ENCODE measurements at regions not wholly inside any gene's neighbourhood (a gene's known extent, or its start where the extent isn't known, plus 50 kb on each side); places are given as distances from the start of the nearest gene placed in this dataset.
"Not testable (repeated sequence)": the region's sequence is repeated elsewhere in the genome, so short reads cannot be mapped to it uniquely, and the experiment has no call there.

- peak; percentile 68 to 85 for DNase-seq
These were observed 60.8 kb upstream of the CCDC179 start for GRCh38 chr11:22920939-22921565.

DNA sequence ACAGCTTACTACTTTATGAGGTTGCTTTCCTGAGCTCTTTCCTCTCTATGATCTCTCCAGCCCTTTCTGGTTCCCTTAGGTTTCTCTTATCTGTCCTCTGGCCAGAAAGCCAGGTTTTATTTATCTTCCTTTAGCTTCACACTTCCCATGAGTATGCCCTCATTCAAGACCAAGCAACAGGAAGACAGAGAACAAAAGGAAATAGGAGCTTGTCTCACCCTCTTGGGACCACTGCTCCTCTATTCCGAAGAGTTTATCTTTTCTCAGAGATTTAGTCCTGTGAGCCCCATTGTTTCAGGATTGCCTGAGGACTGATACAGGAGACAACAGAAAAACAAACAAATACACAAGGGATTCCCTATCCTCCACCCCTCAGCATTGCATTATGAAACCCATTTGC lies 62.4 kb upstream of the CCDC179 start:
- no peak for DNase-seq

DNA sequence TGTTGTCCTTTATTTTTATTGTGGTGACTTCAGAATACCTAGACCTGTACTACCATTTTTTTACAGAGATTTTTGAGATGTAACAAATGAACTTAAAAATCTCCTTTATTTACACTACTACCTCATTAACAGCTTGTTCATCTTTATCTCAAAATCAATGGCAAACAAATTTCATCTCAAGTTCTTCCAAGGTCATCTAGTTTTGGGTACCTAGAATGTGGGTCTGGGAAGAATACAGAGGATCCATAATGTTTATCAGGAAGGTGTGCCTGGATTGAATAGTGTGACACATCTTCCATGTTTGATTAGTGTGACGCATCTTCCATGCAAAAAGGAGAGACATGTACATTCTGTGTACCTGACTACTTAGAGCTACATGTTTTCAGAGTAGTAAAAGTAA lies 63.3 kb upstream of the CCDC179 start:
- no peak for DNase-seq

- no peak for DNase-seq
These were observed 66.1 kb upstream of the CCDC179 start for GRCh38 chr11:22926341-22926740.

DNA sequence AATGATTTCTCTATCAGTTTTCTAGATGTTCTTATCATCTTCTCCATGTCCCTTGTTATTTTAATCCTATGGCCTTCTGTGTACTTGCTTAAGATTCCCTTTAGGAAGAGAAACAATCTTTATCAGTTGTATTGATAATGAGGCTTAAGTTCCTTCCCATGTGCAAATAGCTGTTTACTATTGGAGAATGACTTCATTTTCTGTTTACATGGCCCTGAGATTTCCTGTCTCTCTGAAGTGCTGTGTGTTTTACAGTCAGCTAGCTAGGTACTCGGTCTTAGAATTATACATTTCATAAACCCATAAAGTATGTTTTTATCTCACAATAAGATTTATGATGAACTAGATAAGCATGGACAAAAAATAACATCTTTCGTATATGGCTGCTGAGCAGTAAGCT lies 67.5 kb upstream of the CCDC179 start:
- DNase-seq = no peak

GRCh38 chr11:22928207-22928917 lies 68.1 kb upstream of the CCDC179 start:
- DNase-seq = no peak

DNA sequence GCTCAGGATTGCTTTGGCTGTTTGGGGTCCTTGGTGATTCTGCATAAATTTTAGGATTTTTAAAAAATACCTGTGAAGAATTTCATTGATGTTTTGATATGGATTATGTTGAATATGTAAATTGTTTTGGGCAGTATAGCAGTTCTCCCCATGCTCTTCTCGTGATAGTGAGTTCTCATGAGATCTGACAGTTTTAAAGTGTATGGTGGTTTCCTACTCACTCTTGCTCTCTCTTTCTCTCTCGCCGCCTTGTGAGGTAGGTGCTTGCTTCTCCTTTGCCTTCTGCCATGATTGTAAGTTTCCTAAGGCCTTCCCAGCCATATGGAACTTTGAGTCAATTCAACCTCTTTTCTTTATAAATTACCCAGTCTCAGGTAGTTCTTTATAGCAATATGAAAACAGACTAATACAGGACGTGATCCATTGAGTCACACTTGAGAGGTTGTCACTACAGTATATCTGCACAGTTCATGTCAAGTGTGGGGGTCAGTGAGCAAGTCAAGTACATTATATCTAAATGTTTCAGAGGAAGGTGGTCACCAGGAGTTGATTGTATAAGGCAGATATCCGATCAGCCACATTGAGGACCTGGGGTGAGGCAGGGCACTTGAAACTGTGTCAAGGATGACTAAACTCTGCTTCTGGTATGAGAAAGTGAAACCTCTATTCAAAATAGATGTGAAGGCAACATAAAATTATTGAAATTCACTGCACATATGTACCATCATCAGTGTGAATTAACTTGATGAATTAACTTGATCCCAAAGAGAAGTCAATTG lies 70.7 kb upstream of the CCDC179 start:
- DNase-seq = no peak

DNA sequence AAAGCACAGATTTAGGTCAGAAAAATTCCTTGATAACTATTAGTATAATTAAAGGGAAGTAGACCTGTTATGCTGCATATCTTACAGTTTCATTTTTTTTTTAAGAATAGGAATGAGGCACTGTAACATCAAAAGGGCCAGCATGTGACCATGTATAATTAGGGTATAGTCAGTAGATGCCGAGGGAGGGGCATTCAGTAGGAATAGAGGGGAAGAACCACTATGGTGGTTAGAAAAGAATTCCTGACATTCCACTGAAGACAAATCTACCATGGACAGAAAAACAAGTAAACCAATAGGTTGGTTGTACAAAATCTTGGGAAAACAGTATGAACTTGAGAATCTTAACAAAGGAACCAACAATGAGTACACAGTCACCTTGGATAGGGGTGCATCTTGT lies 78.4 kb upstream of the CCDC179 start:
- DNase-seq = no peak

GRCh38 chr11:22941544-22941943 lies 81.3 kb upstream of the CCDC179 start:
- DNase-seq = not testable (repeated sequence)

DNA sequence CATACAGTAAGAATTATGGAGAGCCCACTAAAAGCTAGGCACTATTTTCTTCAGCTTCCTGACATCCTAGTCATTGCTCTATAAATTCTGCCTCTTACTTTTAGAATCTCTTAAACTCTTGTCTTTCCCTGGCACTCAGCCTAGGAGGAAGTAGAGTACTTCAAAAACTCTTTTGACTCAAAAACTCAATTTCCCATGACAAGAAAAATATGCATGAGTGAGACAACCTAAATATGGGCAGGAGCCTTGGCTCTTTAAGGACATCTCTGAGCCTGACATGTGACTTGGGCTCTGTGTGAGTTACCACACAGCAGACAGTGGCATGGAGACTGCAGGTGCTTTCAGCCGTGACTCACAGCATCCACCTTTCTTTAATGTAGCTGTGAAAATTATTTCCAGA lies 97.5 kb upstream of the CCDC179 start:
- no peak for DNase-seq

- DNase-seq = no peak
These were observed 114.0 kb upstream of the CCDC179 start for GRCh38 chr11:22974251-22974650.

DNA sequence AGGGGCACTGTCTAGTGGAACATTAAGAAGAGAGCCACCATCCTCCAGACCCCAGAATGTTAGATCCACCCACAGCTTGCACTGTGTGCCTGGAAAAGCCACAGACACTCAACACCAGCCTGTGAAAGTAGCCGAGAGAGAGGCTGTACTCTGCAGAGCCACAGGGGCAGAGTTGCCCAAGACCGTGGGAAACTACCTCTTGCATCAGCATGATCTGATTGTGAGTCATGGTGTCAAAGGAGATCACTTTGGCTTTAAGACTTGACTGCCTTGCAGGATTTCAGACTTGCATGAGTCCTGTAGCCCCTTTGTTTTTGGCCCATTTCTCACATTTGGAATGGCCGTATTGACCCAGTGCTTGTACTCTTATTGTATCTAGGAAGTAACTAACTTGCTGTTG lies 115.9 kb upstream of the CCDC179 start:
- DNase-seq = no peak

DNA sequence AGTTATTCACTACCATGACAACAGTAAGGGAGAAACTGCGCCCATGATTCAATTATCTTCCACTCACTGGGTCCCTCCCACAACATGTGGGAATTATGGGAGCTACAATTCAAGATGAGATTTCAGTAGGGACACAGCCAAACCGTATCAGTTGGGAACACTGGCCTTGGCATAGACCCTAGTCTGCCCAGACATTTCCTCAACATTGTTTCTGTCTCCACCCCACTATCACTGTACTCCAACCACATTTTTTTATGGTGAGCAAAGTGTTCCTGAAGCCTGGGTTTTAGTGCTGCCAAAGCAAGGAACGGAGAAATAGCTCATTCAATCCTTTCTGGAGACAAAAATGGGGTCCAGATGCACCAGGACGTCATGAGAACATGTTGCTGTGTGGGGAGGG lies 122.6 kb upstream of the CCDC179 start:
- no peak for DNase-seq

- no peak for DNase-seq
These were observed 123.8 kb upstream of the CCDC179 start for GRCh38 chr11:22984045-22984444.

GRCh38 chr11:22989371-22989770 lies 129.1 kb upstream of the CCDC179 start:
- no peak for DNase-seq

GRCh38 chr11:22991196-22991595 lies 130.9 kb upstream of the CCDC179 start:
- no peak for DNase-seq

DNA sequence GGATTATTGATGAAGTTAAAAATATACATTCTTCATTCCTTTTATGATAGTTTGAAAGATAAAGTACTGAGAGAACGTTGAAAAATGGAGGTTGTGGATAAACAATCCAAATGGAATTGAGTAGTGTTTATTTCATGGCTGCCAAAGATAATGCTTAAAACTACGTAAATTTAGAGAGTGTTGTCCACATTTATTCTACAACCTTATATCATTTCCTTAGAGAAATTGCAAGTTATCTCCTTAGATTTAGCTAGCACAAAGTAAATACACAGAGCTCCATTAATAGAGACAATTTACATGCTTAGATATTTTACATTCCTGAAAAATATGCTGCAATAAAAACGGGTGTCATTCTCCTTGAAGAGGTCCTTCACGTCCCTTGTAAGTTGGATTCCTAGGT lies 146.5 kb upstream of the CCDC179 start:
- no peak for DNase-seq

GRCh38 chr11:23010790-23011335 lies 150.6 kb upstream of the CCDC179 start:
- DNase-seq = no peak

GRCh38 chr11:23012930-23013329 lies 152.7 kb upstream of the CCDC179 start:
- no peak for DNase-seq

DNA sequence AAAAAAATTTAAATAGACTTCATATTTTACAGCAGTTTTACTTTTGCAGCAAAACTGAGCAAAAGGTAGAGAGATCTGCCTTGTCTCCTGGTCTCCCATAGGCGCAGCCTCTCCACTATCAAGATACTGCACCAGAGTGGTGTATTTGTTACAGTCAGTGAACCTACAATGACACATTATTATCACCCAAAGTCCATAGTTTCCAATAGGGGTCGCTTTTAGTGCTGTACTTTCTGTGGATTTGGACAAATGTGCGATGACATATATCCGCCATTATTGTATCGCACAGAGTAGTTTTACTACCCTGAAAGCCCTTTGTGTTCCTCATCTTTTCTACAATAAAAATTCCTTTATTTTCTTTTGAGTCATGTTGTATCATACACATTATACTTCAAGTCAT lies 153.2 kb upstream of the CCDC179 start:
- DNase-seq = no peak

- peak in 1 of 2 experiments; percentile 48 for DNase-seq
These were observed 161.1 kb upstream of the CCDC179 start for GRCh38 chr11:23021287-23021863.

DNA sequence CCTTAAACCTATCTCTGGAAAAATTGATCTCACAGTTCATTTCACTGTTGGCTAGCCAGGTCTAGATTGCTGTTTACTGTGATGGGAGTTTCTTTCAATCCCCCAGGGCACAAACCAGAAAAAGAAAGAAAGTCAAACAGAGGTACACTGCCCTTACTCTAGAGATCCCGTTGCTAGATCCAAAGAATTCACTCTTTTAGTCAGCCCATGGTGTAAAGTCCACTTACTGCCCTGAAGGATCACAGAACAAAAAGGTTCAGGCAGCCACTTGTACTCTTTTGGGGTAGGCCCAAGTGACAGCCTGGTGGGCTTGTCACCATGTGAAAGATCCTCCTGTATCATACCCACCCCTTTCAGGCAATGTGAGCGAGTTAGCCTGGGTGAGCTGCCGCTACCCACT lies 162.6 kb upstream of the CCDC179 start:
- DNase-seq = no peak

GRCh38 chr11:23023319-23023718 lies 163.0 kb upstream of the CCDC179 start:
- DNase-seq = no peak

Measured in NCI-H526 (cell line).